ENCODE measurements at regions not wholly inside any gene's neighbourhood (a gene's known extent, or its start where the extent isn't known, plus 50 kb on each side); places are given as distances from the start of the nearest gene placed in this dataset.

- Histone ChIP-seq H3K9me3 (no peaks in the 10 kb centered on the region), H3K27me3 (no peaks in the 10 kb centered on the region), H3K4me1 (no peaks in the 10 kb centered on the region), H3K36me3 (ENCODE audit: low read depth, missing control alignments) (no peaks in the 10 kb centered on the region), H3K4me3 (no peak overlapping the region), H3K27ac (no peak overlapping the region)
- 32 to 39% methylated on average over 19 of the region's 19 CpGs for WGBS, 2 donors
- intact Hi-C loops (cut with DNase I; ENCODE audit: low total_unique reads): no loop called here
- peak; percentile 92 for DNase-seq
- TF ChIP-seq CTCF (IDR thresholded peaks at IDR 0.05) (peak; percentile 77 to 90 (median 82)), POLR2A (IDR thresholded peaks at IDR 0.05) (no peak)
These were observed 66.2 kb upstream of the SNX9 start for GRCh38 chr6:157756708-157757429.

- no peak overlapping the region for H3K27ac ChIP-seq
These were observed 65.3 kb upstream of the SNX9 start for GRCh38 chr6:157757430-157758403.

GRCh38 chr6:157758516-157759023, 64.5 kb upstream of the SNX9 start:
- H3K27me3 ChIP-seq: no peaks in the 10 kb centered on the region
- intact Hi-C loops (cut with DNase I; ENCODE audit: low total_unique reads): no loop called here
- 85 to 94% methylated on average over 7 of the region's 7 CpGs for WGBS, 2 donors
- H3K9me3 ChIP-seq: no peaks in the 10 kb centered on the region
- H3K4me1 ChIP-seq: no peaks in the 10 kb centered on the region
- H3K36me3 ChIP-seq (ENCODE audit: low read depth, missing control alignments): no peaks in the 10 kb centered on the region
- DNase-seq: no peak
- no peak overlapping the region for H3K27ac ChIP-seq
- H3K4me3 ChIP-seq: no peak overlapping the region
- TF ChIP-seq CTCF (IDR thresholded peaks at IDR 0.05) (no peak), POLR2A (IDR thresholded peaks at IDR 0.05) (no peak)

More at GRCh38 chr6:157757430-157758403, 65.3 kb upstream of the SNX9 start:
- DNase-seq: no peak
- Histone ChIP-seq H3K4me1 (no peaks in the 10 kb centered on the region), H3K36me3 (ENCODE audit: low read depth, missing control alignments) (no peaks in the 10 kb centered on the region), H3K9me3 (no peaks in the 10 kb centered on the region), H3K4me3 (no peak overlapping the region), H3K27me3 (no peaks in the 10 kb centered on the region)
- WGBS, 2 donors: 89 to 92% methylated on average over 7 of the region's 7 CpGs
- intact Hi-C loops (cut with DNase I; ENCODE audit: low total_unique reads): no loop called here
- TF ChIP-seq CTCF (IDR thresholded peaks at IDR 0.05) (no peak), POLR2A (IDR thresholded peaks at IDR 0.05) (no peak)

- TF ChIP-seq CTCF (IDR thresholded peaks at IDR 0.05) (no peak), POLR2A (IDR thresholded peaks at IDR 0.05) (no peak)
- no peaks in the 10 kb centered on the region for H3K36me3 ChIP-seq (ENCODE audit: low read depth, missing control alignments)
- 91 to 98% methylated on average over 4 of the region's 4 CpGs for WGBS, 2 donors
- no peak overlapping the region for H3K4me3 ChIP-seq
- no peaks in the 10 kb centered on the region for H3K27me3 ChIP-seq
- H3K4me1 ChIP-seq: no peaks in the 10 kb centered on the region
- H3K27ac ChIP-seq: no peak overlapping the region
- DNase-seq: no peak
- no peaks in the 10 kb centered on the region for H3K9me3 ChIP-seq
- intact Hi-C loops (cut with DNase I; ENCODE audit: low total_unique reads): no loop called here
These were observed 64.0 kb upstream of the SNX9 start for GRCh38 chr6:157759028-157759427.
